CD14-positive monocyte (primary cell): ENCODE measurements at regions not wholly inside any gene's neighbourhood (a gene's known extent, or its start where the extent isn't known, plus 50 kb on each side); places are given as distances from the start of the nearest gene placed in this dataset.

ENCODE experiments used
- DNase-seq, 3 donors: peaks; one replicate each; pipeline ENCODE4 v3.0.0-alpha.2; 2011 to 2022
- H2AFZ ChIP-seq: 2 replicates; pipeline ENCODE4 v1.6.0; 2012; ENCODE audit warnings: mild to moderate bottlenecking, low read depth, low read length, inconsistent platforms; ENCODE audit not compliant: insufficient read depth, poor library complexity, severe bottlenecking
- H3K27ac ChIP-seq, 2 donors: 1 replicate in 1 of 2; 2 replicates in 1 of 2; pipeline ENCODE4 v1.5.1; 2012 to 2013; ENCODE audit warnings: low read length in 2 of 2, control low read depth in 1 of 2, inconsistent platforms in 1 of 2, low read depth in 1 of 2, mild to moderate bottlenecking in 1 of 2
- H3K27me3 ChIP-seq, 2 donors: one replicate each; pipeline versions ENCODE4 v1.6.0 to v1.6.1; 2011 to 2013; ENCODE audit warnings: low read length in 2 of 2; ENCODE audit not compliant: control insufficient read depth in 2 of 2, insufficient read depth in 2 of 2
- H3K36me3 ChIP-seq, 2 donors: replicated peaks in 1 of 2; 1 replicate in 1 of 2; 2 replicates in 1 of 2; pipeline versions ENCODE4 v1.5.1 to v1.6.1; 2012 to 2013; ENCODE audit warnings: low read length in 2 of 2, control low read depth in 1 of 2, inconsistent platforms in 1 of 2, mild to moderate bottlenecking in 1 of 2; ENCODE audit not compliant: insufficient read depth in 2 of 2, control insufficient read depth in 1 of 2
- H3K4me1 ChIP-seq, 2 donors: 1 replicate in 1 of 2; 2 replicates in 1 of 2; pipeline versions ENCODE4 v1.5.1 to v1.6.1; 2012 to 2013; ENCODE audit warnings: low read length in 2 of 2, control low read depth in 1 of 2, inconsistent platforms in 1 of 2, mild to moderate bottlenecking in 1 of 2, moderate library complexity in 1 of 2; ENCODE audit not compliant: insufficient read depth in 2 of 2, control insufficient read depth in 1 of 2
- H3K4me2 ChIP-seq: replicated peaks from 2 replicates; pipeline ENCODE3; 2012; ENCODE audit warnings: low read length, moderate library complexity, mild to moderate bottlenecking; ENCODE audit not compliant: poor library complexity, severe bottlenecking; ENCODE audit errors: extremely low read depth
- H3K4me3 ChIP-seq, 3 experiments: fragments of 200-600 bp in 1 of 3; sonication (generic) in 1 of 3; replicated peaks in 1 of 3; 1 replicate in 2 of 3; 2 replicates in 1 of 3; pipeline ENCODE4 v1.5.1; 2011 to 2013; ENCODE audit warnings: low read length in 3 of 3, mild to moderate bottlenecking in 3 of 3, control low read depth in 2 of 3, low read depth in 2 of 3, inconsistent platforms in 1 of 3, moderate library complexity in 1 of 3
- H3K79me2 ChIP-seq: 2 replicates; pipeline ENCODE4 v1.6.0; 2012; ENCODE audit warnings: mild to moderate bottlenecking, control low read depth, inconsistent platforms, low read length, moderate library complexity; ENCODE audit not compliant: insufficient read depth
- H3K9ac ChIP-seq: 2 replicates; pipeline ENCODE4 v1.6.0; 2017; ENCODE audit warnings: low read length, mild to moderate bottlenecking; ENCODE audit not compliant: insufficient read depth, poor library complexity, severe bottlenecking
- H3K9me3 ChIP-seq, 2 donors: replicated peaks in 1 of 2; 1 replicate in 1 of 2; 2 replicates in 1 of 2; pipeline versions ENCODE4 v1.5.1 to v1.6.1; 2012 to 2013; ENCODE audit warnings: low read length in 2 of 2, control low read depth in 1 of 2; ENCODE audit not compliant: control insufficient read depth in 1 of 2, insufficient read depth in 1 of 2
- H4K20me1 ChIP-seq: 2 replicates; pipeline ENCODE4 v1.6.0; 2012; ENCODE audit warnings: mild to moderate bottlenecking, low read length, control low read depth, moderate library complexity; ENCODE audit not compliant: insufficient read depth
- H3K27ac Mint-ChIP-seq, 7 donors: one replicate each; pipeline ENCODE4 v1.8.0; 2020; ENCODE audit warnings: mild to moderate bottlenecking in 7 of 7, mixed read lengths in 7 of 7, moderate library complexity in 6 of 7, inconsistent platforms in 2 of 7
- H3K27me3 Mint-ChIP-seq, 3 donors: one replicate each; pipeline ENCODE4 v1.8.0; 2021 to 2022; ENCODE audit warnings: low read depth in 3 of 3, mild to moderate bottlenecking in 3 of 3, mixed read lengths in 3 of 3, moderate library complexity in 3 of 3, inconsistent platforms in 1 of 3
- H3K36me3 Mint-ChIP-seq, 2 donors: one replicate each; pipeline ENCODE4 v1.8.0; 2020; ENCODE audit warnings: mixed read lengths in 2 of 2, inconsistent platforms in 1 of 2, mild to moderate bottlenecking in 1 of 2
- H3K4me1 Mint-ChIP-seq: one replicate; pipeline ENCODE4 v1.8.0; 2020; ENCODE audit warnings: mild to moderate bottlenecking, mixed read lengths
- H3K4me3 Mint-ChIP-seq, 2 donors: one replicate each; pipeline ENCODE4 v1.8.0; 2020; ENCODE audit warnings: mild to moderate bottlenecking in 2 of 2, mixed read lengths in 2 of 2, moderate library complexity in 1 of 2
- H3K9me3 Mint-ChIP-seq, 7 donors: one replicate each; pipeline ENCODE4 v1.8.0; 2020 to 2022; ENCODE audit warnings: mixed read lengths in 7 of 7, mild to moderate bottlenecking in 6 of 7, moderate library complexity in 6 of 7, inconsistent platforms in 2 of 7
- WGBS: methylation state at CpG from one replicate; pipeline ENCODE4 v1.1.5; 2013; ENCODE audit warnings: missing lambda C conversion rate; ENCODE audit not compliant: insufficient coverage; 5-methylcytosine and 5-hydroxymethylcytosine counted together
- intact Hi-C, 2 donors: fragments of 100-400 bp; cut with micrococcal nuclease; formaldehyde crosslinking; loops; one replicate each; pipeline versions ENCODE4 v1.15.0 to v1.15.1; 2023
- TF ChIP-seq, protein P1 (sequence below): fragments of 200-600 bp; IDR thresholded peaks from one replicate; pipeline ENCODE4 v1.8.0; 2022; ENCODE audit warnings: antibody characterized with exemption, mild to moderate bottlenecking

DNA sequence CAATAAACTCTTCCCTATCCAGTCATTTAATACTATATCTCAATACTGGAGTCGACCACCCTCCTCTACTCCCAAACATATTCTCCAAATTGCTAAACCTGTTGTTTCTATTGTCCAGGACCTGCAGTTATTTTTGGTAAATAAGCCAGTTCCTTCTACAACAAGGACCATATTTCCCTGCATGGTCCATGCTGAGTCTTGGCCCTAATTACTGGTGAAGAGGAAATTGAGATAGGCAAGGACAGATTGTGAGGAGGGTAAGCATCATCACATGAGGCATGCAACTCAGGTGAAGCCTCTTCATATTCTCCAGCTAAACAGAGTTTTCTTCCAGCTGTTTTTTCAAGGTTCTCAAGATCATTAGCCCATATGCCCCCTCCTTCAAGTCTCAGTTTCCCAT lies 1193.6 kb downstream of the RAPGEF2 start:
- intact Hi-C loops = no loop called here

DNA sequence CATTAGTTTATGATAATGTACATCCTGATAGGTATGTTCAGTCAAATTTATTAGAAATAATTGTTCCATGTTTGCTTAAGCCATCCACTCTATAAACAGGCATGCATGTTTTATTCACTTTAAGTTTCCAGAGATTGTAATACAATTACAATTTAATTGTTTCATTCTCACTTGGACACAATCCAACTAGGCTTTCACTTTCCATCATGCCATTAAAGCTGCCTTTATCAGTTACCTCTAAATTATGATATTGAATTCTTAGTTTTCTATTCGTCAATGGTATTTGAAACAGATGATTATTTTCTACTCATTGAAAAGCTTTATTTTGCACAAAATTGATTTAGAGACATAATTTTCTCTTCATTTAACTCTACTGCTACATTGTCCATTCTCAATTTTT lies 1196.3 kb downstream of the RAPGEF2 start:
- TF ChIP-seq, protein P1, sequence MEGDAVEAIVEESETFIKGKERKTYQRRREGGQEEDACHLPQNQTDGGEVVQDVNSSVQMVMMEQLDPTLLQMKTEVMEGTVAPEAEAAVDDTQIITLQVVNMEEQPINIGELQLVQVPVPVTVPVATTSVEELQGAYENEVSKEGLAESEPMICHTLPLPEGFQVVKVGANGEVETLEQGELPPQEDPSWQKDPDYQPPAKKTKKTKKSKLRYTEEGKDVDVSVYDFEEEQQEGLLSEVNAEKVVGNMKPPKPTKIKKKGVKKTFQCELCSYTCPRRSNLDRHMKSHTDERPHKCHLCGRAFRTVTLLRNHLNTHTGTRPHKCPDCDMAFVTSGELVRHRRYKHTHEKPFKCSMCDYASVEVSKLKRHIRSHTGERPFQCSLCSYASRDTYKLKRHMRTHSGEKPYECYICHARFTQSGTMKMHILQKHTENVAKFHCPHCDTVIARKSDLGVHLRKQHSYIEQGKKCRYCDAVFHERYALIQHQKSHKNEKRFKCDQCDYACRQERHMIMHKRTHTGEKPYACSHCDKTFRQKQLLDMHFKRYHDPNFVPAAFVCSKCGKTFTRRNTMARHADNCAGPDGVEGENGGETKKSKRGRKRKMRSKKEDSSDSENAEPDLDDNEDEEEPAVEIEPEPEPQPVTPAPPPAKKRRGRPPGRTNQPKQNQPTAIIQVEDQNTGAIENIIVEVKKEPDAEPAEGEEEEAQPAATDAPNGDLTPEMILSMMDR = no peak
- H3K27ac Mint-ChIP-seq = no peak overlapping the region
- no peaks in the 10 kb centered on the region for H3K36me3 Mint-ChIP-seq
- H3K27me3 Mint-ChIP-seq = no peaks in the 10 kb centered on the region
- intact Hi-C loops = no loop called here
- no peak overlapping the region for H3K27ac ChIP-seq
- H3K27me3 ChIP-seq = no peaks in the 10 kb centered on the region
- peaks cover 0 to 4% (median 0%) of the 10 kb centered on the region in 7 donors for H3K9me3 Mint-ChIP-seq
- WGBS = no CpG with 5 or more reads among the region's 1 CpG
- no peaks in the 10 kb centered on the region for H3K36me3 ChIP-seq
- H3K4me3 Mint-ChIP-seq = no peak overlapping the region
- H3K79me2 ChIP-seq = no peaks in the 10 kb centered on the region
- H3K9ac ChIP-seq = no peak overlapping the region
- no peaks in the 10 kb centered on the region for H3K4me1 Mint-ChIP-seq
- no peak for DNase-seq
- no peak overlapping the region for H3K4me2 ChIP-seq
- H2AFZ ChIP-seq = no peak overlapping the region
- no peak overlapping the region for H3K4me3 ChIP-seq
- no peaks in the 10 kb centered on the region for H4K20me1 ChIP-seq
- no peaks in the 10 kb centered on the region for H3K9me3 ChIP-seq
- no peaks in the 10 kb centered on the region for H3K4me1 ChIP-seq

More for the DNA sequence above, 1193.6 kb downstream of the RAPGEF2 start:
- Histone ChIP-seq H4K20me1 (no peaks in the 10 kb centered on the region), H3K27ac (no peak overlapping the region), H3K4me1 (no peaks in the 10 kb centered on the region), H3K27me3 (no peaks in the 10 kb centered on the region), H3K79me2 (no peaks in the 10 kb centered on the region), H2AFZ (no peak overlapping the region), H3K9ac (no peak overlapping the region), H3K4me3 (no peak overlapping the region), H3K4me2 (no peak overlapping the region), H3K9me3 (no peaks in the 10 kb centered on the region), H3K36me3 (no peaks in the 10 kb centered on the region)
- Mint-ChIP-seq H3K4me1 (no peaks in the 10 kb centered on the region), H3K27ac (no peak overlapping the region), H3K36me3 (no peaks in the 10 kb centered on the region), H3K27me3 (no peaks in the 10 kb centered on the region), H3K4me3 (no peak overlapping the region), H3K9me3 (peaks cover 0 to 4% (median 0%) of the 10 kb centered on the region in 7 donors)
- WGBS = no CpG with 5 or more reads among the region's 1 CpG
- TF ChIP-seq, protein P1 = no peak
- no peak for DNase-seq
